ENCODE measurements at regions not wholly inside any gene's neighbourhood (a gene's known extent, or its start where the extent isn't known, plus 50 kb on each side); places are given as distances from the start of the nearest gene placed in this dataset.

- Histone ChIP-seq H2BK15ac (ENCODE audit: low read length) (no peak overlapping the region), H2AK5ac (ENCODE audit: low read depth, low read length) (no peak overlapping the region), H3K27me3 (replicated peaks in 1 of 4; ENCODE audit: control insufficient read depth in 3 of 4, extremely low read depth in 1 of 4, insufficient read depth in 3 of 4, low read length in 3 of 4) (no peaks in the 10 kb centered on the region), H3K27ac (ENCODE audit: low read depth, low read length) (no peak overlapping the region), H3K79me1 (ENCODE audit: low read depth, low read length) (no peaks in the 10 kb centered on the region), H3K9ac (replicated peaks in 1 of 4; ENCODE audit: extremely low read depth in 1 of 4, low read depth in 3 of 4, low read length in 3 of 4) (no peak overlapping the region), H3K56ac (replicated peaks; ENCODE audit: insufficient read length, low read depth, low read length) (no peak overlapping the region), H2BK120ac (replicated peaks; ENCODE audit: low read depth, low read length) (no peak overlapping the region), H2BK5ac (ENCODE audit: low read depth, low read length) (no peak overlapping the region), H4K91ac (replicated peaks; ENCODE audit: insufficient read length, low read length) (no peak overlapping the region), H3K23me2 (ENCODE audit: low read depth, low read length) (no peaks in the 10 kb centered on the region), H3K4me3 (ENCODE audit: extremely low read depth in 1 of 4, insufficient read depth in 2 of 4, low read depth in 3 of 4, low read length in 4 of 4) (no peak overlapping the region), H4K5ac (ENCODE audit: insufficient read length, low read depth, low read length) (no peak overlapping the region), H3K9me3 (ENCODE audit: insufficient read depth in 2 of 2, low read depth in 1 of 2, low read length in 1 of 2) (no peaks in the 10 kb centered on the region), H4K20me1 (replicated peaks in 1 of 2; ENCODE audit: control insufficient read depth in 1 of 2, insufficient read depth in 2 of 2, low read length in 2 of 2) (no peaks in the 10 kb centered on the region), H3K23ac (ENCODE audit: insufficient read length) (no peak overlapping the region), H2BK20ac (ENCODE audit: low read length) (no peak overlapping the region), H2AFZ (ENCODE audit: low read length) (no peak overlapping the region), H2BK12ac (ENCODE audit: low read depth, low read length) (no peak overlapping the region), H3K4me2 (ENCODE audit: insufficient read depth in 1 of 2, low read depth in 2 of 2, low read length in 2 of 2) (no peak overlapping the region), H3K36me3 (ENCODE audit: control insufficient read depth in 2 of 4, insufficient read depth in 4 of 4, low read length in 3 of 4) (no peaks in the 10 kb centered on the region), H3K14ac (ENCODE audit: insufficient read length) (no peak overlapping the region), H4K8ac (ENCODE audit: extremely low read depth, insufficient read depth, low read length) (no peak overlapping the region; the same call in 1 of the 2 replicates), H3K18ac (ENCODE audit: extremely low read depth, low read length) (no peak overlapping the region), H3K79me2 (ENCODE audit: control insufficient read depth in 1 of 2, insufficient read depth in 2 of 2, low read length in 2 of 2) (no peaks in the 10 kb centered on the region), H3K4ac (replicated peaks; ENCODE audit: insufficient read length, low read depth, low read length) (no peak overlapping the region), H3K4me1 (replicated peaks in 1 of 4; ENCODE audit: control insufficient read depth in 3 of 4, insufficient read depth in 4 of 4, low read length in 3 of 4) (no peaks in the 10 kb centered on the region; a peak in 1 of 7 replicates)
- no peak for TF ChIP-seq SP2 (IDR thresholded peaks at IDR 0.05; ENCODE audit: low read length)
- no peak for TF ChIP-seq CBX5 (IDR thresholded peaks at IDR 0.05; ENCODE audit: low read depth, low read length)
- no peak for TF ChIP-seq HDAC2 (IDR thresholded peaks at IDR 0.05; ENCODE audit: borderline replicate concordance in 1 of 2, low read depth in 2 of 2, low read length in 2 of 2)
- TF ChIP-seq CTCF (IDR thresholded peaks at IDR 0.05; ENCODE audit: control extremely low read depth in 1 of 3, insufficient read depth in 1 of 3, low read depth in 1 of 3, low read length in 3 of 3), result no peak
- WGBS, 2 experiments (ENCODE audit: extremely low coverage in 1 of 2, insufficient coverage in 1 of 2, insufficient read length in 1 of 2, insufficient replicate concordance in 2 of 2, low coverage in 1 of 2, low lambda C conversion rate in 2 of 2, missing lambda C conversion rate in 1 of 2), result 85% methylated on average over 11 of the region's 11 CpGs; no CpG with 5 or more reads in 1 of the 2 experiments
- DNase-seq (ENCODE audit: low read depth in 1 of 2, low spot score in 2 of 2), result no peak
- ChIA-PET POLR2A (ENCODE audit: partially characterized antibody) (no interaction called here), CTCF (ENCODE audit: partially characterized antibody) (interaction anchor here (0.7 to 3.5 kb wide), 8 partner anchors 9 to 107 kb away, joined by 3 to 15 read pairs (median 4); no protein-coding TSS in a partner anchor)
- no peak for FAIRE-seq
Observed at GRCh38 chr20:40848096-40848495, 159.1 kb upstream of the MAFB start.
